NCI-H1694 treated with DMSO at 0.1 percent for 48 hours (cell line): ENCODE measurements at regions not wholly inside any gene's neighbourhood (a gene's known extent, or its start where the extent isn't known, plus 50 kb on each side); places are given as distances from the start of the nearest gene placed in this dataset.

Experiments used
- DNase-seq: peaks from one replicate; lab custom pipeline; 2025; lab: John Stamatoyannopoulos, UW

DNA sequence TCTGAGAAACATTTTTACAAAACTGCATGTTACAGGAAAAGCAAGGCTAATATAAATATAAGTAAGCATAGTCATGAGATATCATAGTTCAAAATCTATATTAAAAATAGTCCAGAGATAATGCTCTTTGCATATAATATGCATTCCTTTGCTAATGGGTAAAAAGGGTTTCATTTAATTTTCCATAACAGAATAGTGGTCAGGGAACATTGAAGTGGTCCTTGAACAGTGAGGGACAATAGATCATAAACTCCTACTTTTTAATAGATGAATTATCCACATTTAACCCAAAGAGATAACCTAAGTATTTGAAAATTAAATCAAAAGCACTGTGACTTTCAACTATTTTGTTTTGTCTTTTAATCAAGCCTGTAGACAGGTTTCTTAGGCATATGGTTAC is 243.1 kb upstream of the ADGRB3 start:
- no peak for DNase-seq

DNA sequence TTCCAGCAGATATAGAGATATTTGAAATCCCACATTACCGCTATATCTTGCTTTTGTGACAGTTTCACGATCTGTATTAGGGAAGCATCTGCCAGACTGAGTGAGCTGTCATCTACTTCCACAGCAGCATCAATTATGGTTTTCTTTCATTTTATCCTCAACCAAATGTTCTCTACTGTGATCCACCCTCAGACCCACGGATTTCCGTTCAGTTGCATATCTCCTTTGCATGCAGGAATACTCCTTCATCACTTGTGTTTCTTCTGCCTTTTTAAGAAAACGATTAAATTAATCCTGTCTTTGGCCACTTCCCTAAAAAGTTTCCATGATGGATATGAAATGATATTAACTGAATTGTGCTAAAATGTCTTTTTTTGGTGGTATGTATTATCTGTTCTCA is 262.1 kb upstream of the ADGRB3 start:
- DNase-seq: no peak

DNA sequence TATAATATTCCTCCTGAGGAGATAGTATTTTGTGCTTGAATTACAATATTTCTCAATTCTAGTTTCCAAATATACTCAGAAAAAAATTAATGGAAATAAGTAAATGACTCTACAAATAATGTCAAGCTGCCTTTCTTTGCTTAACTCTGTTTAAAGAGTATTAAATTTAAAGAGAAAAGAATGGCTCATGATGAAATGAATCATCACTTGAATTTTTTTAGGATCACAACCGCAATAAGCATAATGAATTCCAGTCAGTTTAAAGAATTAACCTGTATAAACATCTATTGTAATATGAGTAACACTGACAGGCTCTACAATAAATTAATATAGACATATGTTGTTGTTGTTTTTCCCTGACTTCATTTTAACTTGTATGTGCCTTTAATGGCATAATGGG is 266.2 kb upstream of the ADGRB3 start:
- no peak for DNase-seq

DNA sequence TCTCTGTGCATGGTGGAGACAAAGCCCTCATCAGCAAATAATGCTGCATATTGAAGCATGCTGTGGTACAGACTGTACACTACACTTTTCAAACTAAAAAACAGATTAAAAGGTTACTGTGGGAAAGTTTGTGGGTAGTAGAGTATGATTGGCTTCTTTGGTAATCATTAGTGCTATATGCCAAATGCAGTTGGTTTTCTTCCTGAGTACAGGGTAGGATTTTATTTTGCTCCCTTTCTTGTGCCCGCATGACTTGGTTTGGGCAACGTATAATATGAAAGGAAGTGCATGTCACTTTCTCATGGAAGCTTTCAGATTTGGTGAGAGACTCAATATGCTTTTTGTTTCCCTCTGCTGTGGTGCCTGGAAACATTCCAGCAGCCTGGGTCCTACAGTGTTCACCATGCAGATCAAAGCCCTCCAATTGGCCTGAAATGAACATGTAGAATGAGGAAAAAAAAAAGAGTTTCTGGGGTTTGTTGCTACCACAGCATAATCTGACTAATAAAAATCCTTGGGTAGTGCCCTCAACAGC is 270.7 kb upstream of the ADGRB3 start:
- no peak for DNase-seq

DNA sequence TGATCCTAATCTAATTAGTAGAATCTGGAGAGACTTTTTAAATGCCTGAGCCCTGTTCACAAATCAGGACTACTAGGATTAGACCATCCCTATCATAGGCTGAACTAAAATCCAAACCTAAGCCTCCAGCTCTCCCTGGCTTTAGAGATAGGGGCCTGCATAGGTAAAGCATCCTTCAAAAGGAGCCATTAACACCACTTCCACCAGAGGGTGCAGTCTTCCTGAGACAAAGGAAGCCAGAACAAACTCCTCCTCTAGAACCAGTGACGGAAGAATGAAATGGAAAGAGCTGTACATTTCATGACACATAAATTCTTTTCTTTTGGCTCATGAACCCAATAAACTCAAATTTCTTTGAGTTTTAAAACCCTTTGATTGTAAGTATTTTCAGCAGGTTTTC is 291.2 kb upstream of the ADGRB3 start:
- DNase-seq: peak; percentile 75

DNA sequence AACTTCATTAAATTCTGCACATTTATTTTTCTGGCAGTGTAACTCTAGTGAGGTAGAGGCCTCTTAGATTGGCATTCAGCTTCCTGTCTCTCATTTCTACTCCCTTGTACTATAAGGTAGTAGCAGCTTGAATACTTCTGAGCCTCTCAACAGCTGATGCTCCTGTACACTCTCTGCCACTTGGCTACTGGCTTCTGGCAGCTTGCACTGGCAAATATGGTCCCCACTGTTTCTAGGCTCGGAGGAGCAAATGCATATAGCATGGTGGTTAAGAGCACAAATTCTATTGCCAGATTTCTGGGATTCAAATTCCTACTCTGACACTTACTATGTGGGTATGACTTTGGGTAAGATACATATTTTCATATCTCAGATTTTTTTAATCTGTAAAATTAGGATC is 292.8 kb upstream of the ADGRB3 start:
- DNase-seq: no peak

DNA sequence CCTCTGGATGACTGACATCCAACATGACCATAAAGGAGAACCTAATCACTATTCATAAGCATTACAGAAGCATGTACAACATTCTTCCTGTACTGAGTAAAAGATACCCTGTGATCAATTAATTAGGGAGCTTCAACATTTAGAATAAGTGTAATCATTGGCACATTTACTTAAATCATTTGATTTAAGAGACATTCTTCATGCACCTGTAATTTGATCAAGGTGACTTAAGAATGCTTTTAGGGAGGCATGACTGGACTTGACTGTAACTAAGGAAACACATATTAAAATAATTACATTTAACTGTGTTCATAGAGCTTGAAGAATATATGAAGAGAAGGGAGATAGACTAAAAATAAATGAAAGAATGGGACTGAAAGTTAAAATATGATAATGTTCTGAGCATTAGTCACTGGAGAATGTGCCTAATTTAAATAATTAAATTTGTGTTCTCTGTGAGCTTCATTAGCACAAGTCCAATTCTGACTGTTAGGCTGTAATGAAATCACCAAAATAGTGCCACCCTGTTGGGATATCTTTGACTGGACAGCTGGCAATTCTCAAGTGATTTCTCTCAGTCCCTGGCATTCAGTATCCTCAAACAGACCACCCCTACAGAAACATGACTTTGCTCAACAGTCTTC is 295.5 kb upstream of the ADGRB3 start:
- no peak for DNase-seq

DNA sequence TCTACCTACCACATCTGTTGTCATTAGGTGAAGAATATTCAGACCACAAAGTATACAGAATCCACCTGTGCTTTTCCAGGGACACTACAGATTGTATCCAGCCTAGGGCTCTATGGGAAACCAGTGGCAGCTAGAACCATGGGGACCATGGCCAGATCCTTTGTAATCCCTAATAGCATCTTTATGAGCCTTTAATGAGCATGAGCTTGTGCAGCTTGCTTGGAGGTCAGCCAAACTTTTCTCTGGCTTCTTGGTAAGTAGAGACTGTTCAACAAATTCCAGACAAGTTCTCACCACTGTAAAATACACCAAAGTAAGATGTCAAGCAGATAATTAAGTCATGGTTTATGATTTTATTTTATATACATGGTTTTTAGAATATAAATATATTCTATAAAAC is 301.6 kb upstream of the ADGRB3 start:
- DNase-seq: no peak

DNA sequence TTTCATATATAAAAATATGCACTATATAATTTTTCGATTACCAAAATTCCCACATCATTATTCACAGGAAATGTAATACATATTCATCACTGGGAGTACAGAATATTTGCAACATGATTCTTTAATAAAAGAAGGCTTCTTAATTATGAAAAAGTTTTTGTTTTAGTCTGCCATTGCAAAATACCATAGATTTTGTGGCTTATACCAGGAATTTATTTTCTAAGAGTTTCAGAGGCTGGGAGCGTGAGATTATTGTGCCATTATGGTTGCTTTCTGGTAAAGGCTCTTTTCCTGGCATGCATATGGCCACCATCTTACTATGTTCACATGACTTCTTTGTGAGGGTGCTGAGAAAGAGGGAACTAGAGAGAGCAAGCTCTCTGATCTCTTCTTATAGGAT is 306.9 kb upstream of the ADGRB3 start:
- DNase-seq: no peak

DNA sequence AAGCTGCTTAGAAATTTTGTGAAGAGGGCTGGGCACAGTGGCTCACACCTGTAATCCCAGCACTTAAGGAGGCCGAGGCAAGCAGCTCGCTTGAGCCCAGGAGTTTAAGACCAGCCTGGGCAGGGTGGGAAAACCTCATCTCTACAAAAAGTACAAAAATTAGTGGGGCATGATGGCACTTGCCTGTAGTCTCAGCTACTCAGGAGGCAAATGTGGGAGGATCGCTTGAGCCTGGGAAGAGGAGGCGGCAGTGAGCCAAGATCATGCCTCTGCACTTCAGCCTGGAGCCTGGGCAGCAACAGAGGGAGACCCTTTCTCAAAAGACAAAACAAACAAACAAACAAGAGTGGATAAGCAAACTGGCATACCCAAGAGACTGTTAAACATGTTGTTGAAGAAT is 308.3 kb upstream of the ADGRB3 start:
- no peak for DNase-seq

DNA sequence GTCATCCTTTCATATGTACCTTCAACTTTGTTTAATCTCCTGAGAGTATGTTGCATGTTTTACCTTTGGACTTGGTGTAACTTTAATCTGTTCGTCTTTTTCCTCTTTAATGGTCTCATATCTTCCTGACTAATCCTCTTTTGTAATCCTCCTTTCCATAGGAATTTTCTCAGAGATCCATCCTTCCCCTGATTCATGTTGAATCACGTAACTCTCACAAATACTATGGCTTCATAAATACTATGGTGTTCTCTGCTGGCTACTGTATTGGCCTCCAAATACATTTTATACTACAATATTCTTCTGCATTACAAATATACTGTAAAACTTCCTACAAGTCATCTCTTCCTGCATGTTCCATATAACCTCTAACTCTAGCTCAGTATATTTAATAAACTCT is 317.7 kb upstream of the ADGRB3 start:
- DNase-seq: no peak

DNA sequence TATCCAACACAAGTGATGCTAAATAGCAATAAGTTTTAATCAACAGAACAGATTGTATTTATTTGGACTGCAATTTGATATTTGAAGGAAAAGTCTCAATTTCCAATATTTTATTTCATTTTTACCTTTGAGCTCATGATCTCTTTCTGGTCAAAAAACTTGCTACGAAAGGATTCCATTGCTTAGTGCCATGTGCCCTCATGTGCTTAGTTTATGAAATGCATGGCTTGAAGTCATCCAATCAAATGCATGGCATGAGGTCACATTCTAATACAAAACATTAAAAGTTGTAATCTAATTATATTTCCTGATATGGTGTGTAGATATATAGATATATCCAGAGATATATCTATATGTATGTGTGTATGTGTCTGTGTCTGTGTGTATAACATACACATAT is 321.2 kb upstream of the ADGRB3 start:
- no peak for DNase-seq

DNA sequence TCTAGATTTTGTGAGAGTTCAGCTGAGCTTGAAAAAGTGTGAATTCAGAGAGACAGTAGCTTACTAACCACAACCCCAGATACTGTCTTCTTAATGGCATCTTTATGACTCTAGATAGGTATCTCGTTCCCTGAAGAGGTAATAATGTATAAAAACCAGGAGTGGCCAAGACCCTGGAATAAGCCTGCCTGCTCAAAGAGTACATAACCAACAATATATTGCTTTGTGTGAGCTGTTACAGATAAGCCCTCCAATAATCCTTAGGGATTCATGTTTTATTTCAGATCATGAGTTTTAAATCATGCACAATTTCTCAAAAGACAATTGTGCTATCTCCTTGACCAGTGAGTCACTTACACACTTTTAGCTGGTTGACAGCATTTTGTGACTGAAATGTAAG is 327.8 kb upstream of the ADGRB3 start:
- DNase-seq: no peak

DNA sequence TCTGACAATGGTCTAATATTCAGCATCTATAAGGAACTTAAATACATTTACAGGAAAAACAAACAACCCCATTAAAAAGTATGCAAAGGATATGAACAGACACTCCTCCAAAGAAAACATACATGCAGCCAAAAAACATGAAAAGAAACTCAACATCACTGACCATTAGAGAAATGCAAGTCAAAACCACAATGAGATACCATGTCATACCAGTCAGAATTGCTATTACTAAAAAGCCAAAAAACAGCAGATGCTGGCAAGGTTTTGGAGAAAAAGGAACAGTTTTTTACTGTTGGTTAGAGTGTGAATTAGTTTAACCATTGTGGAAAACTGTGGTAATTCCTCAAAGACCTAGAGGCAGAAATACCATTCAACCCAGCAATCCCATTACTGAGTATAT is 339.0 kb upstream of the ADGRB3 start:
- no peak for DNase-seq

DNA sequence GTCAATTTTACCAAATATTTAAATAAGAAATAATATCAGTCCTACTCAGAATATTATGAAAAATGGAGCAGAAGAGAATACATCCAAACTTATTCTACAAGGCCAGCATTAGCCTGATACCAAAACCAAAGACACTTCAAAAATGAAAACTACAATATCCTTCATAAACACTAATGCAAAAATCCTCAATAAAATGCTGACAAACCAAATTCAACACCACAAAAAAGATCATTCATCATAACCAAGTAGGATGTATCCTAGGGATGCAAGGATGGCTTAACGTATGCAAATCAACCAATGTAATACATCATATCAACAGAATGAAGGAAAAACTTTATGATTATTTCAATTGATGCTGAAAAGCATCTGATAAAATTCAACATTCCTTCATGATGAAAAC is 352.4 kb upstream of the ADGRB3 start:
- no peak for DNase-seq

DNA sequence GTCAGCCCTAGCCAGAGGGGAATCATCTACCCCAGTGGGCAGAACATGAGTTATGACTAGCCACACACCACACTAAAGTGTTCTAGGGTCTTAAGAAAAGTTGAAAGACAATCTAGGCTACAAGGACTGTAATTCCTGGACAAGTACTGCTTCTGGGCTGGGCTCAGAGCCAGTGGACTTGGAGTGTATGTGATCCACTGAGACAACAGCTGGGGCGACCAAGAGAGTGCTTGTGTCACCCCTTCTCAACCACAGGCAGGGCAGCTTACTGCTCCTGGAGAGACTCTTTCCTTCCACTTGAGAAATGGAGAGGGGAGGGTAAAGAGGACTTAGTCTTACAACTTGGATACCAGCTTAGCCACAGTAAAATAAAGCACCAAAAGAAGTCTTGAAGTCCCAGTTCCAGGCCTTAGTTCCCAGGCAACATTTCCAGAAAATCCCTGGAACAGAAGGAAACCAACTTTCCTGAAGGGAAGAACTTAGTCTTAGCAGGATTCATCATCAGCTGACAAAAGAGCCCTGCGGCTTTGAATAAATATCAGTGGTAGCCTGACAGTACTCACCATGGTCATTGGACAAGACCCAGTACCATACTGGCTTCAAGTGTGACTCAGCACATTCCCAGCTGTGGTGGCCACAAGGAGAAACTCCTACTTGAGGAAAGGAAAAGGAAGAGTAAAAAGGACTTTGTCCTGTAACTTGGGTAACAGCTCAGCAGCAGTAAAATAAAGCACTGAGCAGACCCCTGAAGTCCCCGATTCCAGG is 355.1 kb upstream of the ADGRB3 start:
- DNase-seq: no peak

DNA sequence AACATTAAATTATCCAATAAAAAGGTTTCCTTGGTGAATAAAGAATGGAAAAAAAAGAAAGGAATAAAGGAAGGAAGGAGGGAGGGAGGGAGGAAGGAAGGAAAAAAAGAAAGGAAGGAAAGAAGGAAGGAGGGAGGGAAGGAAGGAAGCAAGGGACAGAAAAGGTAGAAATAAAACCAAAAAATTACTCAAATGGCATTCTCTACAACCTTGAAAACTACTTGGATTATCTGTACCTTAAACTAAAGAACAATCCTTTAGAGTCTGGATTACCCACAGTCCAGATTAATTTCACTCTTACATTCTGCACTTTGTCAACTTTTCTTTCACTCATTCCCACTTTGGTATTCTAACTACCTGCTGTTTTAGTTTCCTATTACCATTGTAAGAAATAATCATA is 361.8 kb upstream of the ADGRB3 start:
- no peak for DNase-seq

DNA sequence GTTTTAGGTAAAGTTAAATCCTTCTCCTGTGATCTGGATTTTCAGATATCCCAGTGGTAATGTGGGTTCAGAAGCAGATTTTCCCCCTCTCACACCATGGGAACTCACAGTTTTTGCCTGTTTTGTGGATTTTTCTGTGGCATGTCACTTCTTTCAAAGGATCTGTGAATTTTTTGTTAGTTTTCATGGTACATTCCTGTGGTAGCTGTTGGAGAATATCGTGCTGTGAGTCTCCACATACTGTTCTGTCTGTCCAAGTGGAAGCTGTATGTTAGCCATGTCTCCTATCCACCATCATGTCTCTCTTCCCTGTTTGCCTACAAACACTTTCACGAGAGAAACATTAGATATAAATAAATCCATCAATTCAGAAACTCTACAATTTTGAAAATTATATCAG is 378.7 kb upstream of the ADGRB3 start:
- no peak for DNase-seq

DNA sequence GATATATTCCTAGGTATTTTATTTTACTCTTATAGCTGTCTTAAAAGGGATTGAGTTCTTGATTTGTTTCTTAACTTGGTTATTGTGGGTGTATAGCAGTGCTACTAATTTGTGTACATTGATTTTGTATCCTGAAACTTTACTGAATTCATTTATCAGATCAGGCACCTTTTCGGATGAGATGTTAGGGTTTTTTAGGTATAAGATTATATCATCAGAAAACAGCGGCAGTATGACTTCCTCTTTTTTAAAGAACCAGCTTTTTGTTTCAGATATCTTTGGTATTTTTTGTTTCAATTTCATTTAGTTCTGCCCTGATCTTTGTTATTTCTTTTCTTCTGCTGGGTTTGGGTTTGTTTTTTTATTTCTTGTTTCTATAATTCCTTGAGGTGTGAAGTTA is 382.4 kb upstream of the ADGRB3 start:
- DNase-seq: no peak

DNA sequence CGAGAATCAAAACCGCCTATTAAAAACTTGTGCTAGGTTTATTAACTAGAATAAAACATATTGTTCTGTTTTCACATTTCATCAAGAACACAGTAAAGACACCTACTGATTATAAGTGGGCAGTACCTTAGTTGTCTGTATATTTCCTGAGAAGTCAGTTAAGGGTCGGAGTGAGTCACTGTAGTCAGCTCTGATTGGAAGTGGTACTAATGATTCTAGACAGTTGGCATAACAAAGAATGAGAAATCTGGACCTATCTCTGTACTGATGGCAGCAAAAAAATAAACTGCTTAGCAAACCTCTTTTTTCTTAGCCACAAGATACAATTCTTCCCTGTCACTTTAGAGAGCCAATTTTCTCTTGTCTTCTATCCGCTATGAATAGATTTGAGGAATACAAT is 387.3 kb upstream of the ADGRB3 start:
- no peak for DNase-seq

DNA sequence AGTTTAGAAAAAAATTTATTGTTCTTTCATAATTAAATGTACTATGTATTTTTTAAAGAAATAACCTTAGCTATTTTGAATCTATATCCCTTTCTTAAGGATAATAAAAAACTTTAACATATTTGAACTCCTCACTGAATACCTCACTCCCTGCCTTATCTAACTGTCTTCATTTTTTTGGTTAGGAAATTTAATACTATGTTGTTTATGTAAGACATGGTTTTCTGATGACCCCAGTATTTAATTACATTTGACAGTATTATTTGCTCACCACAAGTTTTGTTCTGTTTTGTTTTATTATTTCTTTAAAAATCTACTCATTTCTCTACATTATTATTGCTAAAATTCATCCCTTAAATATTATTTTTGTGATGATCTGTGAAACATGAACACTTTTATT is 394.4 kb upstream of the ADGRB3 start:
- no peak for DNase-seq

DNA sequence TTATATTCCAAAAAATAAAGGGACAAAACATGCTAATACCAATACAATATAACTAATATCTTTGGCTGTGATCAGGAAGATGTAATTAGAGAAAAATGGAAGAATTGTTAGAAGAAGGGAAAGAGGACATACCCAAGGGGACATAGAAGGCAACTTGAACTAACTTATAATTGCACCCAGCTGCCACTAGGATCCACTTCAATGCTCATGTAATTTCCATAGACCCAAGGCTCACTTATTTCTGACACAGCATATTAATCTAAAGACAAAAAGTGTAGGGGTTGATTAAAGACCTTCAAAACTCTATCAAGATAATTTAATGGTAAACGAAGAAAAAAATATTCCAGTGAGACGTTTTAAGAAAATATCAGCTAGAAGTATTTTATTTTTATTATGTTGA is 396.0 kb upstream of the ADGRB3 start:
- no peak for DNase-seq

DNA sequence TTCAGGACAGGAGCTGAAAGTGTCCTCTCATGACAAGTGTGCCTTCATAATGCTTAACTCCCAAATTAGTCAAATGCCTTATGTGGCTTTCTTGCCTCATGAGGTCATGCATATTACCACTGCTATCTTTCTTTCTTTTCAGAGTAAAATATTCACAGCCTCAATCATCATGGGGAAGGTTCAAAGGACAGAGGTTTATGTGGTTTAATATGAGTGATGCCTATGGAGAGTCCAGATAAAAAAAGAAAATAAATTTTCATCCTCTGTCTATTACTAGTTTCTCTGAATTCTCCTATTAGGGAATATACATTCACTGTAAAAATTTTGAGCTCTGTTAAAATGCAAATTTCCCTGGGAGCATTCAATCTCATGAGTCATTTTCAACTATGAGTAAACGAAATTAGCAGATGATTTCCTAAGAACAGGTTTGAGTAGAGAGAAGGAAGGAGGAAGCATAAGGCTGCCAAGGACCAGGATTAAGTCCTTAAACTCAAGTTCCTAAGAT is 396.9 kb upstream of the ADGRB3 start:
- no peak for DNase-seq

DNA sequence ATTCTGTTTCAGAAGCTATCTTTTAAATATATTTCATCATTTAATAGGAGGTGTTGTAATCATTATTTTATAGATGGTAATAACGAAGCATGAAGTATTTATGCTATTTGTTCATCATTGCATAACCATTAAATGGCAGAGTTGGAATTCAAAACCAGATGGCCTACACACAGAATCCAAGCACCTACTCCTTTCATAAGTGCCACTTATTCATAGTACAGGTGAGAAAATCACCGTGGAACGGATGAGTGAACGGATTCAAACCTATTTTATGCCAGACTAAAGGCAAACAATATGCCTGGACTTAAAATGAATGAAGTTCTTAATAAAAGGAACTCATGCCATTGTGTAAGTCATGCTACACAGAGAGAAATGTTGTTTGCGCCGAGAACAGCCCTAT is 397.9 kb upstream of the ADGRB3 start:
- no peak for DNase-seq
